IMR-90 (cell line): ENCODE measurements at regions not wholly inside any gene's neighbourhood (a gene's known extent, or its start where the extent isn't known, plus 50 kb on each side); places are given as distances from the start of the nearest gene placed in this dataset.

Experiments used
- ATAC-seq: fragments of 200-7000 bp; cut with Tn5 transposase; 2 replicates; pipeline ENCODE4 v1.9.1; 2020; ENCODE audit warnings: low read depth, mild to moderate bottlenecking, moderate library complexity
- BruUV-seq: library from RNA; stranded (reverse); fragments of 400-500 nt; replicated peaks from 2 replicates; lab custom pipeline; 2021; lab: Mats Ljungman, UMichigan
- CTCF ChIA-PET: fragments of 300-600 bp; formaldehyde crosslinking; extraction: SDS; loops from one replicate; lab custom pipeline; 2021; ENCODE audit warnings: antibody characterized with exemption; lab: Yijun Ruan, JAX
- POLR2A ChIA-PET: fragments of 300-600 bp; sonication (Branson Sonifier 250); formaldehyde crosslinking; loops from one replicate; lab custom pipeline; 2022; ENCODE audit warnings: antibody characterized with exemption; ENCODE audit not compliant: unreplicated experiment; lab: Charles Lee
- DNase-seq: peaks from one replicate; pipeline ENCODE4 v3.0.0; 2013
- H2AFZ ChIP-seq: replicated peaks from 2 replicates; pipeline ENCODE3; 2013; ENCODE audit warnings: low read length, mild to moderate bottlenecking; ENCODE audit not compliant: poor library complexity
- H2AK5ac ChIP-seq: 2 replicates; pipeline ENCODE4 v1.6.1; 2013; ENCODE audit warnings: low read depth, low read length, inconsistent platforms
- H2AK9ac ChIP-seq: replicated peaks from 2 replicates; pipeline ENCODE3; 2013; ENCODE audit warnings: mild to moderate bottlenecking, low read depth, low read length, moderate library complexity; ENCODE audit not compliant: poor library complexity
- H2BK120ac ChIP-seq: 2 replicates; pipeline ENCODE4 v1.6.1; 2013; ENCODE audit warnings: low read depth, low read length, inconsistent platforms
- H2BK15ac ChIP-seq: 3 replicates; pipeline ENCODE4 v1.6.1; 2013; ENCODE audit warnings: low read depth, low read length, inconsistent platforms
- H2BK20ac ChIP-seq: 2 replicates; pipeline ENCODE4 v1.6.1; 2013; ENCODE audit warnings: low read depth, mild to moderate bottlenecking, inconsistent platforms, low read length, moderate library complexity
- H2BK5ac ChIP-seq: 2 replicates; pipeline ENCODE4 v1.6.1; 2013; ENCODE audit warnings: mild to moderate bottlenecking, low read depth, low read length, inconsistent platforms; ENCODE audit not compliant: poor library complexity, severe bottlenecking
- H3K14ac ChIP-seq: replicated peaks from 2 replicates; pipeline ENCODE4 v1.6.1; 2013; ENCODE audit warnings: low read depth, low read length, inconsistent platforms
- H3K18ac ChIP-seq: 2 replicates; pipeline ENCODE4 v1.6.1; 2013; ENCODE audit warnings: low read depth, low read length, control low read depth
- H3K23ac ChIP-seq: 2 replicates; pipeline ENCODE4 v1.6.1; 2013; ENCODE audit warnings: low read depth, low read length, inconsistent platforms
- H3K27ac ChIP-seq: 2 replicates; pipeline ENCODE4 v1.5.1; 2013; ENCODE audit warnings: mild to moderate bottlenecking, control low read depth, low read length; ENCODE audit not compliant: insufficient read depth
- H3K27me3 ChIP-seq: 2 replicates; pipeline ENCODE4 v1.6.1; 2013; ENCODE audit warnings: low read length; ENCODE audit not compliant: control insufficient read depth, insufficient read depth
- H3K36me3 ChIP-seq: 2 replicates; pipeline ENCODE4 v1.6.1; 2013; ENCODE audit warnings: low read length, mixed read lengths; ENCODE audit not compliant: control insufficient read depth, insufficient read depth
- H3K4ac ChIP-seq: 2 replicates; pipeline ENCODE4 v1.6.1; 2013; ENCODE audit warnings: low read depth, low read length, inconsistent platforms
- H3K4me1 ChIP-seq: 2 replicates; pipeline ENCODE4 v1.6.1; 2013; ENCODE audit warnings: low read length, mixed read lengths; ENCODE audit not compliant: control insufficient read depth, insufficient read depth
- H3K4me2 ChIP-seq: 2 replicates; pipeline ENCODE4 v1.6.1; 2013; ENCODE audit warnings: low read depth, mild to moderate bottlenecking, control low read depth, low read length, moderate library complexity
- H3K4me3 ChIP-seq: 2 replicates; pipeline ENCODE4 v1.5.1; 2013; ENCODE audit warnings: low read depth, mild to moderate bottlenecking, control low read depth, low read length, moderate library complexity; ENCODE audit not compliant: insufficient read depth
- H3K56ac ChIP-seq: 2 replicates; pipeline ENCODE4 v1.6.1; 2013; ENCODE audit warnings: low read length, inconsistent platforms; ENCODE audit not compliant: insufficient read depth; ENCODE audit errors: extremely low read depth
- H3K79me1 ChIP-seq, 2 experiments: 2 replicates each; pipeline ENCODE4 v1.6.1; 2013; ENCODE audit warnings: low read length in 2 of 2, inconsistent platforms in 1 of 2, low read depth in 1 of 2
- H3K9ac ChIP-seq: 2 replicates; pipeline ENCODE4 v1.6.1; 2013; ENCODE audit warnings: low read depth, low read length, control low read depth
- H3K9me1 ChIP-seq: 2 replicates; pipeline ENCODE4 v1.6.1; 2013; ENCODE audit warnings: low read length, inconsistent platforms; ENCODE audit not compliant: insufficient read depth
- H3K9me3 ChIP-seq: 2 replicates; pipeline ENCODE4 v1.6.1; 2013; ENCODE audit warnings: low read length; ENCODE audit not compliant: control insufficient read depth, insufficient read depth
- H4K20me1 ChIP-seq: 2 replicates; pipeline ENCODE4 v1.6.1; 2013; ENCODE audit warnings: low read length, inconsistent platforms; ENCODE audit not compliant: insufficient read depth
- H4K5ac ChIP-seq: 2 replicates; pipeline ENCODE4 v1.6.1; 2013; ENCODE audit warnings: mild to moderate bottlenecking, low read depth, low read length, control low read depth
- H4K8ac ChIP-seq, 2 experiments: 2 replicates each; pipeline ENCODE4 v1.6.1; 2013; ENCODE audit warnings: low read depth in 2 of 2, low read length in 2 of 2, control low read depth in 1 of 2, inconsistent platforms in 1 of 2
- H4K91ac ChIP-seq: 2 replicates; pipeline ENCODE4 v1.6.1; 2013; ENCODE audit warnings: low read depth, low read length, inconsistent platforms; ENCODE audit not compliant: insufficient read depth
- BHLHE40 ChIP-seq: fragments of 150-350 bp; IDR thresholded peaks from 2 replicates; pipeline ENCODE4 v1.6.1; 2016; ENCODE audit warnings: mild to moderate bottlenecking, low read depth, low read length
- CEBPB ChIP-seq: IDR thresholded peaks from 2 replicates; pipeline ENCODE4 v1.6.1; 2012; ENCODE audit warnings: low read depth, low read length, improper control_type of control experiment
- CHD1 ChIP-seq: IDR thresholded peaks from 2 replicates; pipeline ENCODE4 v1.6.1; 2012; ENCODE audit warnings: low read depth, low read length, improper control_type of control experiment
- FOS ChIP-seq: fragments of 150-350 bp; IDR thresholded peaks from 2 replicates; pipeline ENCODE4 v1.6.1; 2016; ENCODE audit warnings: low read depth, low read length
- MAFK ChIP-seq: IDR thresholded peaks from 2 replicates; pipeline ENCODE4 v1.6.1; 2012; ENCODE audit warnings: low read depth, low read length, improper control_type of control experiment
- MAZ ChIP-seq: IDR thresholded peaks from 2 replicates; pipeline ENCODE4 v1.6.1; 2012; ENCODE audit warnings: low read depth, mild to moderate bottlenecking, low read length, improper control_type of control experiment, moderate library complexity, borderline replicate concordance
- MXI1 ChIP-seq: IDR thresholded peaks from 2 replicates; pipeline ENCODE4 v1.6.1; 2012; ENCODE audit warnings: low read depth, mild to moderate bottlenecking, low read length, moderate library complexity, borderline replicate concordance
- NFE2L2 ChIP-seq: fragments of 150-350 bp; IDR thresholded peaks from 2 replicates; pipeline ENCODE4 v1.6.1; 2016; ENCODE audit warnings: low read depth, mild to moderate bottlenecking, low read length
- POLR2A ChIP-seq: IDR thresholded peaks from 2 replicates; pipeline ENCODE4 v1.6.1; 2012; ENCODE audit warnings: mild to moderate bottlenecking, low read depth, low read length
- RAD21 ChIP-seq: IDR thresholded peaks from 2 replicates; pipeline ENCODE4 v1.6.1; 2012; ENCODE audit warnings: low read length, improper control_type of control experiment
- RCOR1 ChIP-seq: IDR thresholded peaks from 2 replicates; pipeline ENCODE4 v1.6.1; 2012; ENCODE audit warnings: mild to moderate bottlenecking, low read length, improper control_type of control experiment; ENCODE audit not compliant: insufficient replicate concordance
- RFX5 ChIP-seq: IDR thresholded peaks from 2 replicates; pipeline ENCODE4 v1.8.0; 2012; ENCODE audit warnings: low read depth, mild to moderate bottlenecking, low read length, moderate library complexity
- SMC3 ChIP-seq: fragments of 150-350 bp; IDR thresholded peaks from 2 replicates; pipeline ENCODE4 v1.6.1; 2016; ENCODE audit warnings: low read depth, mild to moderate bottlenecking, antibody characterized with exemption, low read length, moderate library complexity
- WGBS, 2 experiments: methylation state at CpG; one replicate each; pipeline versions ENCODE4 v1.1.5 to v1.1.7; 2013; ENCODE audit warnings: missing lambda C conversion rate in 2 of 2; ENCODE audit not compliant: insufficient read length in 1 of 2; ENCODE audit errors: extremely low coverage in 2 of 2; 5-methylcytosine and 5-hydroxymethylcytosine counted together
- dilution Hi-C: fragments of 300-500 bp; cut with HindIII; formaldehyde crosslinking; loops from one replicate; pipeline ENCODE4 v1.14.3; 2018; ENCODE audit warnings: low sequenced_read_pairs; ENCODE audit not compliant: unreplicated experiment
- in situ Hi-C: fragments of 300-500 bp; cut with MboI; formaldehyde crosslinking; loops from 3 replicates; pipeline ENCODE4 v1.14.3; 2019; ENCODE audit warnings: low sequenced_read_pairs, inconsistent platforms, mixed read lengths
- intact Hi-C: fragments of 100-400 bp; cut with micrococcal nuclease; formaldehyde crosslinking; loops from 2 replicates; pipeline ENCODE4 v1.10.0; 2022
- TF ChIP-seq, protein P1 (sequence below): fragments of 150-350 bp; IDR thresholded peaks from 2 replicates; pipeline ENCODE4 v1.6.1; 2016; ENCODE audit warnings: low read depth, mild to moderate bottlenecking, low read length, moderate library complexity, borderline replicate concordance
- TF ChIP-seq, protein P2 (sequence below): fragments of 150-350 bp; IDR thresholded peaks from 2 replicates; pipeline ENCODE4 v1.6.1; 2017; ENCODE audit warnings: mild to moderate bottlenecking, antibody characterized with exemption, low read length, low read depth
- TF ChIP-seq, protein P3 (sequence below): conservative IDR thresholded peaks from 2 replicates; pipeline ENCODE4 v1.5.1; 2012; ENCODE audit warnings: mild to moderate bottlenecking, low read depth, low read length, improper control_type of control experiment

- Histone ChIP-seq H4K91ac (no peak overlapping the region), H3K4me2 (no peak overlapping the region), H3K23ac (no peak overlapping the region), H2BK15ac (no peak overlapping the region), H3K18ac (no peak overlapping the region), H2BK20ac (no peak overlapping the region), H4K5ac (no peak overlapping the region), H4K20me1 (no peaks in the 10 kb centered on the region), H3K9me3 (peaks cover 13% of the 10 kb centered on the region), H2BK120ac (no peak overlapping the region), H3K9ac (no peak overlapping the region), H3K4me1 (no peaks in the 10 kb centered on the region), H2AK9ac (no peak overlapping the region), H3K27ac (no peak overlapping the region), H2AFZ (no peak overlapping the region), H3K36me3 (no peaks in the 10 kb centered on the region), H2AK5ac (no peak overlapping the region), H3K14ac (no peak overlapping the region), H2BK5ac (no peak overlapping the region), H4K8ac (no peak overlapping the region), H3K27me3 (no peaks in the 10 kb centered on the region), H3K4me3 (no peak overlapping the region), H3K56ac (no peak overlapping the region), H3K4ac (no peak overlapping the region), H3K9me1 (no peaks in the 10 kb centered on the region), H3K79me1 (no peaks in the 10 kb centered on the region)
- no peak for DNase-seq
- dilution Hi-C loops = no loop called here
- intact Hi-C loops = no loop called here
- WGBS, 2 experiments = no CpG with 5 or more reads among the region's 6 CpGs
- no TSS peak for BruUV-seq
- in situ Hi-C loops = no loop called here
- ChIA-PET POLR2A (no interaction called here), CTCF (no interaction called here)
- ATAC-seq = no peak
- TF ChIP-seq BHLHE40 = no peak
- no peak for TF ChIP-seq NFE2L2
- no peak for TF ChIP-seq POLR2A
- TF ChIP-seq FOS = no peak
- no peak for TF ChIP-seq RCOR1
- TF ChIP-seq CHD1 = no peak
- TF ChIP-seq MAFK = no peak
- TF ChIP-seq, protein P1, sequence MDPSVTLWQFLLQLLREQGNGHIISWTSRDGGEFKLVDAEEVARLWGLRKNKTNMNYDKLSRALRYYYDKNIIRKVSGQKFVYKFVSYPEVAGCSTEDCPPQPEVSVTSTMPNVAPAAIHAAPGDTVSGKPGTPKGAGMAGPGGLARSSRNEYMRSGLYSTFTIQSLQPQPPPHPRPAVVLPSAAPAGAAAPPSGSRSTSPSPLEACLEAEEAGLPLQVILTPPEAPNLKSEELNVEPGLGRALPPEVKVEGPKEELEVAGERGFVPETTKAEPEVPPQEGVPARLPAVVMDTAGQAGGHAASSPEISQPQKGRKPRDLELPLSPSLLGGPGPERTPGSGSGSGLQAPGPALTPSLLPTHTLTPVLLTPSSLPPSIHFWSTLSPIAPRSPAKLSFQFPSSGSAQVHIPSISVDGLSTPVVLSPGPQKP = no peak
- TF ChIP-seq SMC3 = no peak
- no peak for TF ChIP-seq RAD21
- no peak for TF ChIP-seq MAZ
- no peak for TF ChIP-seq CEBPB
- TF ChIP-seq, protein P2, sequence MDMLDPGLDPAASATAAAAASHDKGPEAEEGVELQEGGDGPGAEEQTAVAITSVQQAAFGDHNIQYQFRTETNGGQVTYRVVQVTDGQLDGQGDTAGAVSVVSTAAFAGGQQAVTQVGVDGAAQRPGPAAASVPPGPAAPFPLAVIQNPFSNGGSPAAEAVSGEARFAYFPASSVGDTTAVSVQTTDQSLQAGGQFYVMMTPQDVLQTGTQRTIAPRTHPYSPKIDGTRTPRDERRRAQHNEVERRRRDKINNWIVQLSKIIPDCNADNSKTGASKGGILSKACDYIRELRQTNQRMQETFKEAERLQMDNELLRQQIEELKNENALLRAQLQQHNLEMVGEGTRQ = no peak
- no peak for TF ChIP-seq MXI1
- TF ChIP-seq, protein P3, sequence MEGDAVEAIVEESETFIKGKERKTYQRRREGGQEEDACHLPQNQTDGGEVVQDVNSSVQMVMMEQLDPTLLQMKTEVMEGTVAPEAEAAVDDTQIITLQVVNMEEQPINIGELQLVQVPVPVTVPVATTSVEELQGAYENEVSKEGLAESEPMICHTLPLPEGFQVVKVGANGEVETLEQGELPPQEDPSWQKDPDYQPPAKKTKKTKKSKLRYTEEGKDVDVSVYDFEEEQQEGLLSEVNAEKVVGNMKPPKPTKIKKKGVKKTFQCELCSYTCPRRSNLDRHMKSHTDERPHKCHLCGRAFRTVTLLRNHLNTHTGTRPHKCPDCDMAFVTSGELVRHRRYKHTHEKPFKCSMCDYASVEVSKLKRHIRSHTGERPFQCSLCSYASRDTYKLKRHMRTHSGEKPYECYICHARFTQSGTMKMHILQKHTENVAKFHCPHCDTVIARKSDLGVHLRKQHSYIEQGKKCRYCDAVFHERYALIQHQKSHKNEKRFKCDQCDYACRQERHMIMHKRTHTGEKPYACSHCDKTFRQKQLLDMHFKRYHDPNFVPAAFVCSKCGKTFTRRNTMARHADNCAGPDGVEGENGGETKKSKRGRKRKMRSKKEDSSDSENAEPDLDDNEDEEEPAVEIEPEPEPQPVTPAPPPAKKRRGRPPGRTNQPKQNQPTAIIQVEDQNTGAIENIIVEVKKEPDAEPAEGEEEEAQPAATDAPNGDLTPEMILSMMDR = no peak
- no peak for TF ChIP-seq RFX5
These were observed 1290.4 kb upstream of the TMEM132C start for GRCh38 chr12:126976579-126976978.
